ENCODE measurements at regions not wholly inside any gene's neighbourhood (a gene's known extent, or its start where the extent isn't known, plus 50 kb on each side); places are given as distances from the start of the nearest gene placed in this dataset.

- no peaks in the 10 kb centered on the region for H3K36me3 ChIP-seq (ENCODE audit: insufficient read depth, low read length)
- H3K27ac ChIP-seq (ENCODE audit: low read length) = peak overlapping the region; percentile 95
- H3K4me2 ChIP-seq (ENCODE audit: low read length) = peak overlapping the region; percentile 2
- TF ChIP-seq SMC3 (conservative IDR thresholded peaks at IDR 0.05; ENCODE audit: poor library complexity) = no peak
- TF ChIP-seq RAD21 (conservative IDR thresholded peaks at IDR 0.05) = no peak
- no peak for TF ChIP-seq EZH2 (IDR thresholded peaks at IDR 0.05; ENCODE audit: borderline replicate concordance, insufficient read depth, low read length, poor library complexity, severe bottlenecking)
- TF ChIP-seq CTCF (IDR thresholded peaks at IDR 0.05; ENCODE audit: poor library complexity, severe bottlenecking) = no peak
- no peak for TF ChIP-seq MXI1 (conservative IDR thresholded peaks at IDR 0.05; ENCODE audit: poor library complexity, severe bottlenecking)
- no peak for TF ChIP-seq POLR2AphosphoS5 (IDR thresholded peaks at IDR 0.05)
- TF ChIP-seq REST (IDR thresholded peaks at IDR 0.05; ENCODE audit: borderline replicate concordance) = no peak
- no peaks in the 10 kb centered on the region for H3K79me2 ChIP-seq (replicated peaks; ENCODE audit: insufficient read depth, low read length)
- no peaks in the 10 kb centered on the region for H3K27me3 ChIP-seq (ENCODE audit: insufficient read depth, low read depth, low read length)
- no peaks in the 10 kb centered on the region for H3F3A ChIP-seq (ENCODE audit: insufficient read depth, low read length, poor library complexity, severe bottlenecking)
- H3K9ac ChIP-seq (ENCODE audit: low read length) = peak overlapping the region; percentile 65
- no peaks in the 10 kb centered on the region for H3K9me3 ChIP-seq (ENCODE audit: low read length)
- peak overlapping the region; percentile 44 for H3K4me3 ChIP-seq (ENCODE audit: low read length)
- H2AFZ ChIP-seq (ENCODE audit: low read depth, low read length) = no peak overlapping the region
- no peaks in the 10 kb centered on the region for H3K9me2 ChIP-seq (ENCODE audit: insufficient read depth, low read length)
- no peaks in the 10 kb centered on the region for H4K20me1 ChIP-seq (ENCODE audit: insufficient read depth)
These were observed 139.1 kb downstream of the FBLN2 start for GRCh38 chr3:13688034-13688433.

All from neural cell (in vitro differentiated cells).